Kidney capillary endothelial cell (primary cell): ENCODE measurements at regions not wholly inside any gene's neighbourhood (a gene's known extent, or its start where the extent isn't known, plus 50 kb on each side); places are given as distances from the start of the nearest gene placed in this dataset.

ENCODE experiments used
- DNase-seq: peaks from one replicate; pipeline ENCODE4 v3.0.0-alpha.2; 2018; ENCODE audit warnings: low spot score

GRCh38 chr2:22748909-22749308 is 636.1 kb upstream of the KLHL29 start:
- no peak for DNase-seq

GRCh38 chr2:22753476-22753875 is 631.5 kb upstream of the KLHL29 start:
- DNase-seq: no peak

- no peak for DNase-seq
Measured at GRCh38 chr2:22756276-22757043, 628.5 kb upstream of the KLHL29 start.

GRCh38 chr2:22769497-22769896 is 615.5 kb upstream of the KLHL29 start:
- DNase-seq: no peak

GRCh38 chr2:22784566-22784965 is 600.4 kb upstream of the KLHL29 start:
- no peak for DNase-seq

- no peak for DNase-seq
Measured at GRCh38 chr2:22786817-22787216, 598.2 kb upstream of the KLHL29 start.

GRCh38 chr2:22787745-22788144 is 597.2 kb upstream of the KLHL29 start:
- DNase-seq: no peak

GRCh38 chr2:22788749-22789327 is 596.1 kb upstream of the KLHL29 start:
- DNase-seq: no peak

- DNase-seq: no peak
Measured at GRCh38 chr2:22795287-22795866, 589.6 kb upstream of the KLHL29 start.

- DNase-seq: no peak
Measured at GRCh38 chr2:22798386-22798785, 586.6 kb upstream of the KLHL29 start.

GRCh38 chr2:22800412-22800811 is 584.6 kb upstream of the KLHL29 start:
- no peak for DNase-seq

- no peak for DNase-seq
Measured at GRCh38 chr2:22801071-22801470, 583.9 kb upstream of the KLHL29 start.

GRCh38 chr2:22801970-22802369 is 583.0 kb upstream of the KLHL29 start:
- no peak for DNase-seq

- DNase-seq: no peak
Measured at GRCh38 chr2:22807872-22808271, 577.1 kb upstream of the KLHL29 start.

- DNase-seq: no peak
Measured at GRCh38 chr2:22810602-22811001, 574.4 kb upstream of the KLHL29 start.

- no peak for DNase-seq
Measured at GRCh38 chr2:22812065-22812680, 572.8 kb upstream of the KLHL29 start.

- no peak for DNase-seq
Measured at GRCh38 chr2:22817197-22817596, 567.8 kb upstream of the KLHL29 start.

- DNase-seq: no peak
Measured at GRCh38 chr2:22821458-22821857, 563.5 kb upstream of the KLHL29 start.

- DNase-seq: no peak
Measured at GRCh38 chr2:22822835-22823234, 562.1 kb upstream of the KLHL29 start.

- DNase-seq: no peak
Measured at GRCh38 chr2:22824618-22825017, 560.4 kb upstream of the KLHL29 start.

GRCh38 chr2:22826703-22827102 is 558.3 kb upstream of the KLHL29 start:
- no peak for DNase-seq

- DNase-seq: no peak
Measured at GRCh38 chr2:22829791-22830190, 555.2 kb upstream of the KLHL29 start.

GRCh38 chr2:22832196-22832595 is 552.8 kb upstream of the KLHL29 start:
- no peak for DNase-seq
